DOHH2 (cell line): ENCODE measurements at regions not wholly inside any gene's neighbourhood (a gene's known extent, or its start where the extent isn't known, plus 50 kb on each side); places are given as distances from the start of the nearest gene placed in this dataset.

ENCODE experiments used
- H3F3A ChIP-seq: fragments of 200-600 bp; sonication (generic), shearing (Covaris generic); 2 replicates; pipeline ENCODE4 v1.6.0; 2016; ENCODE audit warnings: antibody characterized with exemption, mild to moderate bottlenecking; ENCODE audit not compliant: control insufficient read depth, insufficient read depth
- H3K27ac ChIP-seq: fragments of 200-600 bp; sonication (generic); 2 replicates; pipeline ENCODE4 v1.5.1; 2014; ENCODE audit warnings: low read depth, mild to moderate bottlenecking, low read length, moderate library complexity
- H3K27me3 ChIP-seq: fragments of 200-600 bp; sonication (generic); 2 replicates; pipeline ENCODE4 v1.6.1; 2014; ENCODE audit warnings: mild to moderate bottlenecking, low read length, mixed read lengths; ENCODE audit not compliant: control insufficient read depth
- H3K36me3 ChIP-seq: fragments of 200-600 bp; sonication (generic); 2 replicates; pipeline ENCODE4 v1.6.1; 2014; ENCODE audit warnings: mild to moderate bottlenecking, low read length, moderate library complexity, mixed read lengths; ENCODE audit not compliant: control insufficient read depth
- H3K4me1 ChIP-seq: fragments of 200-600 bp; sonication (generic); 2 replicates; pipeline ENCODE4 v1.6.1; 2014; ENCODE audit warnings: mild to moderate bottlenecking, low read length, mixed read lengths; ENCODE audit not compliant: control insufficient read depth
- H3K4me2 ChIP-seq: fragments of 200-600 bp; sonication (generic); 2 replicates; pipeline ENCODE4 v1.6.0; 2014; ENCODE audit warnings: mild to moderate bottlenecking, low read length, moderate library complexity
- H3K4me3 ChIP-seq: fragments of 200-600 bp; sonication (generic); 2 replicates; pipeline ENCODE4 v1.5.1; 2014; ENCODE audit warnings: mild to moderate bottlenecking, low read length, mixed read lengths
- H3K79me2 ChIP-seq: fragments of 200-600 bp; sonication (generic); 2 replicates; pipeline ENCODE4 v1.6.1; 2014; ENCODE audit warnings: mild to moderate bottlenecking, low read length, mixed read lengths; ENCODE audit not compliant: control insufficient read depth
- H3K9me2 ChIP-seq: fragments of 200-600 bp; sonication (generic); replicated peaks from 2 replicates; pipeline ENCODE4 v1.6.1; 2014; ENCODE audit warnings: mild to moderate bottlenecking, low read length, mixed read lengths; ENCODE audit not compliant: control insufficient read depth
- H3K9me3 ChIP-seq: fragments of 200-600 bp; sonication (generic); 2 replicates; pipeline ENCODE4 v1.6.1; 2014; ENCODE audit warnings: antibody characterized with exemption, low read length, mixed read lengths; ENCODE audit not compliant: control insufficient read depth, insufficient read depth
- H4K20me1 ChIP-seq: fragments of 200-600 bp; sonication (generic); 2 replicates; pipeline ENCODE4 v1.6.0; 2014; ENCODE audit warnings: low read depth, mild to moderate bottlenecking, antibody characterized with exemption, low read length, moderate library complexity; ENCODE audit not compliant: control insufficient read depth, insufficient read depth
- EZH2phosphoT487 ChIP-seq: fragments of 200-600 bp; sonication (generic); IDR thresholded peaks from 2 replicates; pipeline ENCODE4 v1.6.1; 2017; ENCODE audit warnings: borderline replicate concordance, mild to moderate bottlenecking, antibody characterized with exemption, low read length, moderate library complexity, mixed read lengths
- TF ChIP-seq, protein P1 (sequence below): fragments of 200-600 bp; sonication (generic); IDR thresholded peaks from one replicate; pipeline ENCODE4 v1.5.1; 2014; ENCODE audit warnings: antibody characterized with exemption, mild to moderate bottlenecking, low read depth, low read length; ENCODE audit not compliant: poor library complexity, severe bottlenecking

DNA sequence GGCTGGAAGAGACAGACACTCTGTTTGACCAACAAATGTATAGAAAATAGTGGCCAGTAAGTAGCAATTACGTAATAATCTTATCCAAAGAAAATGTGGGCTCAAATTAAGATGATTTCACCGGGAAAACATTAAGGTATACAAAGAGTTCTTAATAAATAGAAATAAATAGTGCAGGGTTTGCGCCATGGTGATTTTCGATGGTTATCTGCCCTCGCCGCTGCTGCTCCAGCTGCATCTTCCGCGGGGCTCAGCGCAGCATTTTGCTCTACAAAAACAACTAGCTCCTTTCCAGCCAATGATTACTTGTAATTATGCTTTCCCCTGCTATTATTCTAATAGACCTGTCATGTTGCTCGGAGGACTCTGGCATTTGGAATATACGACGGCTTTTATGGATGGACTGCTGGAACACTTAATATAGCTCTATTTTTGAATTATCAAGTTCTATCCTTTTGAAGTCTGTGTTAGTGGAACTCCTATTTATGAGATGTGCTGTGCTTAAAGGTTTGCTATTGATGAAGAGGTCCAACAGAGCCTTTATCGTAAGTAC is 103.8 kb downstream of the BUB3 start:
- TF ChIP-seq, protein P1, sequence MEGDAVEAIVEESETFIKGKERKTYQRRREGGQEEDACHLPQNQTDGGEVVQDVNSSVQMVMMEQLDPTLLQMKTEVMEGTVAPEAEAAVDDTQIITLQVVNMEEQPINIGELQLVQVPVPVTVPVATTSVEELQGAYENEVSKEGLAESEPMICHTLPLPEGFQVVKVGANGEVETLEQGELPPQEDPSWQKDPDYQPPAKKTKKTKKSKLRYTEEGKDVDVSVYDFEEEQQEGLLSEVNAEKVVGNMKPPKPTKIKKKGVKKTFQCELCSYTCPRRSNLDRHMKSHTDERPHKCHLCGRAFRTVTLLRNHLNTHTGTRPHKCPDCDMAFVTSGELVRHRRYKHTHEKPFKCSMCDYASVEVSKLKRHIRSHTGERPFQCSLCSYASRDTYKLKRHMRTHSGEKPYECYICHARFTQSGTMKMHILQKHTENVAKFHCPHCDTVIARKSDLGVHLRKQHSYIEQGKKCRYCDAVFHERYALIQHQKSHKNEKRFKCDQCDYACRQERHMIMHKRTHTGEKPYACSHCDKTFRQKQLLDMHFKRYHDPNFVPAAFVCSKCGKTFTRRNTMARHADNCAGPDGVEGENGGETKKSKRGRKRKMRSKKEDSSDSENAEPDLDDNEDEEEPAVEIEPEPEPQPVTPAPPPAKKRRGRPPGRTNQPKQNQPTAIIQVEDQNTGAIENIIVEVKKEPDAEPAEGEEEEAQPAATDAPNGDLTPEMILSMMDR = no peak
- TF ChIP-seq EZH2phosphoT487 = no peak
- H3K36me3 ChIP-seq = no peaks in the 10 kb centered on the region
- no peak overlapping the region for H3K4me2 ChIP-seq
- no peaks in the 10 kb centered on the region for H4K20me1 ChIP-seq
- H3F3A ChIP-seq = no peaks in the 10 kb centered on the region
- peaks cover 18% of the 10 kb centered on the region for H3K9me3 ChIP-seq
- H3K4me1 ChIP-seq = no peaks in the 10 kb centered on the region
- no peaks in the 10 kb centered on the region for H3K9me2 ChIP-seq
- no peak overlapping the region for H3K27ac ChIP-seq
- H3K79me2 ChIP-seq = no peaks in the 10 kb centered on the region
- no peak overlapping the region for H3K4me3 ChIP-seq
- H3K27me3 ChIP-seq = no peaks in the 10 kb centered on the region

DNA sequence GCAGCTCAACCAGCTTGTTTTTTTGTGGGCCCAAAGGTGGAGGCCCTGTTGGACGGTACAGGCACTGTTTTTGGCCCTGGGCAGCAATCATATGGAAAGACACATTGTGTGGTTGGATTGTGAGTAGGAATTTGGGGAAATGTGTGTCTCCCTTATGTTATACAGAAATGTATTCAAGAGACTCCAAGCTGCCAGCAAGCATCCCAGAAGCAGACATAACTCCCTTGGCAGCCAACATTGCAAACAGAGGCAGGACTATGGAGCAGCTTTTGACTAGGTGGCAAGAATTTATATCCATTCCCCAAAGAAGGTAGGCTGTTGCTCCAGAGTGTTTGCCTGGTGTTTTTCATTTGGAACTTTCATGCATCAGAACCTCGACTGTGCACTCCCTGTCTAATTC is 104.9 kb downstream of the BUB3 start:
- Histone ChIP-seq H4K20me1 (no peaks in the 10 kb centered on the region), H3K27ac (no peak overlapping the region), H3K27me3 (no peaks in the 10 kb centered on the region), H3K79me2 (no peaks in the 10 kb centered on the region), H3F3A (no peaks in the 10 kb centered on the region), H3K4me2 (no peak overlapping the region), H3K36me3 (no peaks in the 10 kb centered on the region), H3K4me3 (no peak overlapping the region), H3K9me2 (no peaks in the 10 kb centered on the region), H3K4me1 (no peaks in the 10 kb centered on the region), H3K9me3 (peaks cover 17% of the 10 kb centered on the region)
- TF ChIP-seq EZH2phosphoT487 = no peak
- TF ChIP-seq, protein P1 = no peak

DNA sequence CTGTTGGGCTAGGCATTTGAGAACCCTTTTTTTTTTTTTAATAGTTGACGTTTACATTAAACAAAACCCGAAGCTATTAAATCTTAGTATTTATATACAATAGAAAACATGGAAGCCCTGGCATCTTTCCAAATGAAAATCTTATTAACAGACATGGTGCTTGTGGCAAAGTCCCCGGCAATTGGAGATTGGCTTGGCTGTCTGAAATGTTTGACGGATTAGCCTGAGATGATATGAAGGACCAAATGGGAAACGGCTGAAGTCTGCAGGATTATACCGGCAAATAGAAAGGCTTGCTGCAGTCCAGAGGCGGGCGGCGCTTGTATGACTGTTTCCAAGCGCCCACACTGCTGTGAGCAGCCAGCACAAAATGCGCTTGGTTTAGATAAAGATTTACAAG is 105.6 kb downstream of the BUB3 start:
- no peaks in the 10 kb centered on the region for H3F3A ChIP-seq

More for the DNA sequence above, 105.6 kb downstream of the BUB3 start:
- TF ChIP-seq EZH2phosphoT487 = no peak
- TF ChIP-seq, protein P1 = no peak
- Histone ChIP-seq H3K9me2 (no peaks in the 10 kb centered on the region), H4K20me1 (no peaks in the 10 kb centered on the region), H3K27ac (no peak overlapping the region), H3K4me2 (no peak overlapping the region), H3K36me3 (no peaks in the 10 kb centered on the region), H3K79me2 (no peaks in the 10 kb centered on the region), H3K4me3 (no peak overlapping the region), H3K9me3 (peaks cover 10% of the 10 kb centered on the region), H3K27me3 (no peaks in the 10 kb centered on the region), H3K4me1 (no peaks in the 10 kb centered on the region)
